Neural progenitor cell (in vitro differentiated cells): ENCODE measurements at regions not wholly inside any gene's neighbourhood (a gene's known extent, or its start where the extent isn't known, plus 50 kb on each side); places are given as distances from the start of the nearest gene placed in this dataset.

Experiments used
- EZH2phosphoT487 ChIP-seq: fragments of 200-600 bp; sonication (generic); IDR thresholded peaks from 2 replicates; pipeline ENCODE4 v1.6.1; 2017; ENCODE audit warnings: antibody characterized with exemption
- TF ChIP-seq, protein P1 (sequence below): fragments of 200-600 bp; sonication (generic); IDR thresholded peaks from 2 replicates; pipeline ENCODE4 v1.5.1; 2017; ENCODE audit warnings: antibody characterized with exemption, mild to moderate bottlenecking

- TF ChIP-seq, protein P1, sequence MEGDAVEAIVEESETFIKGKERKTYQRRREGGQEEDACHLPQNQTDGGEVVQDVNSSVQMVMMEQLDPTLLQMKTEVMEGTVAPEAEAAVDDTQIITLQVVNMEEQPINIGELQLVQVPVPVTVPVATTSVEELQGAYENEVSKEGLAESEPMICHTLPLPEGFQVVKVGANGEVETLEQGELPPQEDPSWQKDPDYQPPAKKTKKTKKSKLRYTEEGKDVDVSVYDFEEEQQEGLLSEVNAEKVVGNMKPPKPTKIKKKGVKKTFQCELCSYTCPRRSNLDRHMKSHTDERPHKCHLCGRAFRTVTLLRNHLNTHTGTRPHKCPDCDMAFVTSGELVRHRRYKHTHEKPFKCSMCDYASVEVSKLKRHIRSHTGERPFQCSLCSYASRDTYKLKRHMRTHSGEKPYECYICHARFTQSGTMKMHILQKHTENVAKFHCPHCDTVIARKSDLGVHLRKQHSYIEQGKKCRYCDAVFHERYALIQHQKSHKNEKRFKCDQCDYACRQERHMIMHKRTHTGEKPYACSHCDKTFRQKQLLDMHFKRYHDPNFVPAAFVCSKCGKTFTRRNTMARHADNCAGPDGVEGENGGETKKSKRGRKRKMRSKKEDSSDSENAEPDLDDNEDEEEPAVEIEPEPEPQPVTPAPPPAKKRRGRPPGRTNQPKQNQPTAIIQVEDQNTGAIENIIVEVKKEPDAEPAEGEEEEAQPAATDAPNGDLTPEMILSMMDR, result no peak
- no peak for TF ChIP-seq EZH2phosphoT487
Measured at GRCh38 chr5:165508286-165508685, 2002.9 kb downstream of the MAT2B start.
